ENCODE measurements at regions not wholly inside any gene's neighbourhood (a gene's known extent, or its start where the extent isn't known, plus 50 kb on each side); places are given as distances from the start of the nearest gene placed in this dataset.

GRCh38 chr6:4291453-4292403, 156.4 kb upstream of the ECI2 start:
- H3K27me3 ChIP-seq (replicated peaks in 2 of 5; ENCODE audit: control insufficient read depth in 4 of 5, insufficient read depth in 5 of 5, low read length in 4 of 5), result no peaks in the 10 kb centered on the region
- H3K27ac ChIP-seq (ENCODE audit: insufficient read depth in 1 of 2, low read depth in 1 of 2, low read length in 2 of 2, poor library complexity in 1 of 2, severe bottlenecking in 2 of 2), result no peak overlapping the region
- H3K4me1 ChIP-seq (ENCODE audit: control extremely low read depth in 1 of 4, control insufficient read depth in 4 of 4, insufficient read depth in 4 of 4, low read length in 3 of 4), result no peaks in the 10 kb centered on the region
- DNase-seq, result no peak
- H3K4me3 ChIP-seq (ENCODE audit: control insufficient read depth in 1 of 7, extremely low read depth in 1 of 7, insufficient read depth in 4 of 7, low read depth in 2 of 7, low read length in 6 of 7), result no peak overlapping the region
- H3K9me3 ChIP-seq (ENCODE audit: control extremely low read depth in 1 of 5, control insufficient read depth in 4 of 5, insufficient read depth in 2 of 5, low read depth in 1 of 5, low read length in 4 of 5), result no peaks in the 10 kb centered on the region
- POLR2A ChIA-PET, result no interaction called here
- WGBS (ENCODE audit: insufficient coverage), result 84% methylated on average over 4 of the region's 11 CpGs
- no peaks in the 10 kb centered on the region for H3K36me3 ChIP-seq (ENCODE audit: control insufficient read depth in 4 of 4, insufficient read depth in 4 of 4, low read length in 3 of 4)
- CTCF ChIA-PET, result no interaction called here

GRCh38 chr6:4289770-4290320, 154.5 kb upstream of the ECI2 start:
- ChIA-PET CTCF (no interaction called here), POLR2A (no interaction called here)
- Histone ChIP-seq H3K9me3 (ENCODE audit: control extremely low read depth in 1 of 5, control insufficient read depth in 4 of 5, insufficient read depth in 2 of 5, low read depth in 1 of 5, low read length in 4 of 5) (no peaks in the 10 kb centered on the region), H3K27ac (ENCODE audit: insufficient read depth in 1 of 2, low read depth in 1 of 2, low read length in 2 of 2, poor library complexity in 1 of 2, severe bottlenecking in 2 of 2) (no peak overlapping the region), H3K4me3 (ENCODE audit: control insufficient read depth in 1 of 7, extremely low read depth in 1 of 7, insufficient read depth in 4 of 7, low read depth in 2 of 7, low read length in 6 of 7) (no peak overlapping the region), H3K36me3 (ENCODE audit: control insufficient read depth in 4 of 4, insufficient read depth in 4 of 4, low read length in 3 of 4) (no peaks in the 10 kb centered on the region), H3K27me3 (replicated peaks in 2 of 5; ENCODE audit: control insufficient read depth in 4 of 5, insufficient read depth in 5 of 5, low read length in 4 of 5) (no peaks in the 10 kb centered on the region), H3K4me1 (ENCODE audit: control extremely low read depth in 1 of 4, control insufficient read depth in 4 of 4, insufficient read depth in 4 of 4, low read length in 3 of 4) (no peaks in the 10 kb centered on the region)
- WGBS (ENCODE audit: insufficient coverage), result 80% methylated on average over 1 of the region's 4 CpGs
- DNase-seq, result no peak

- WGBS (ENCODE audit: insufficient coverage), result 82% methylated on average over 8 of the region's 11 CpGs
- H3K4me3 ChIP-seq (ENCODE audit: control insufficient read depth in 1 of 7, extremely low read depth in 1 of 7, insufficient read depth in 4 of 7, low read depth in 2 of 7, low read length in 6 of 7), result no peak overlapping the region
- POLR2A ChIA-PET, result no interaction called here
- DNase-seq, result no peak
- no peak overlapping the region for H3K27ac ChIP-seq (ENCODE audit: insufficient read depth in 1 of 2, low read depth in 1 of 2, low read length in 2 of 2, poor library complexity in 1 of 2, severe bottlenecking in 2 of 2)
- CTCF ChIA-PET, result no interaction called here
- H3K4me1 ChIP-seq (ENCODE audit: control extremely low read depth in 1 of 4, control insufficient read depth in 4 of 4, insufficient read depth in 4 of 4, low read length in 3 of 4), result no peaks in the 10 kb centered on the region
- no peaks in the 10 kb centered on the region for H3K9me3 ChIP-seq (ENCODE audit: control extremely low read depth in 1 of 5, control insufficient read depth in 4 of 5, insufficient read depth in 2 of 5, low read depth in 1 of 5, low read length in 4 of 5)
- no peaks in the 10 kb centered on the region for H3K36me3 ChIP-seq (ENCODE audit: control insufficient read depth in 4 of 4, insufficient read depth in 4 of 4, low read length in 3 of 4)
- peaks cover 0 to 6% (median 0%) of the 10 kb centered on the region in 5 experiments for H3K27me3 ChIP-seq (replicated peaks in 2 of 5; ENCODE audit: control insufficient read depth in 4 of 5, insufficient read depth in 5 of 5, low read length in 4 of 5)
Measured at GRCh38 chr6:4287811-4288244, 152.5 kb upstream of the ECI2 start.

- H3K4me3 ChIP-seq (ENCODE audit: control insufficient read depth in 1 of 7, extremely low read depth in 1 of 7, insufficient read depth in 4 of 7, low read depth in 2 of 7, low read length in 6 of 7), result no peak overlapping the region
- CTCF ChIA-PET, result no interaction called here
- POLR2A ChIA-PET, result no interaction called here
- H3K27ac ChIP-seq (ENCODE audit: insufficient read depth in 1 of 2, low read depth in 1 of 2, low read length in 2 of 2, poor library complexity in 1 of 2, severe bottlenecking in 2 of 2), result no peak overlapping the region
- no peaks in the 10 kb centered on the region for H3K4me1 ChIP-seq (ENCODE audit: control extremely low read depth in 1 of 4, control insufficient read depth in 4 of 4, insufficient read depth in 4 of 4, low read length in 3 of 4)
- no peak for DNase-seq
- H3K9me3 ChIP-seq (ENCODE audit: control extremely low read depth in 1 of 5, control insufficient read depth in 4 of 5, insufficient read depth in 2 of 5, low read depth in 1 of 5, low read length in 4 of 5), result no peaks in the 10 kb centered on the region
- H3K36me3 ChIP-seq (ENCODE audit: control insufficient read depth in 4 of 4, insufficient read depth in 4 of 4, low read length in 3 of 4), result no peaks in the 10 kb centered on the region
- peaks cover 0 to 6% (median 0%) of the 10 kb centered on the region in 5 experiments for H3K27me3 ChIP-seq (replicated peaks in 2 of 5; ENCODE audit: control insufficient read depth in 4 of 5, insufficient read depth in 5 of 5, low read length in 4 of 5)
- WGBS (ENCODE audit: insufficient coverage), result 94% methylated on average over 7 of the region's 7 CpGs
Measured at GRCh38 chr6:4287372-4287771, 152.0 kb upstream of the ECI2 start.

- WGBS (ENCODE audit: insufficient coverage), result 82% methylated on average over 4 of the region's 4 CpGs
- H3K4me1 ChIP-seq (ENCODE audit: control extremely low read depth in 1 of 4, control insufficient read depth in 4 of 4, insufficient read depth in 4 of 4, low read length in 3 of 4), result peaks cover 0 to 8% (median 7%) of the 10 kb centered on the region in 4 experiments
- no peaks in the 10 kb centered on the region for H3K9me3 ChIP-seq (ENCODE audit: control extremely low read depth in 1 of 5, control insufficient read depth in 4 of 5, insufficient read depth in 2 of 5, low read depth in 1 of 5, low read length in 4 of 5)
- peaks cover 0 to 18% (median 11%) of the 10 kb centered on the region in 5 experiments for H3K27me3 ChIP-seq (replicated peaks in 2 of 5; ENCODE audit: control insufficient read depth in 4 of 5, insufficient read depth in 5 of 5, low read length in 4 of 5)
- H3K27ac ChIP-seq (ENCODE audit: insufficient read depth in 1 of 2, low read depth in 1 of 2, low read length in 2 of 2, poor library complexity in 1 of 2, severe bottlenecking in 2 of 2), result no peak overlapping the region
- ChIA-PET CTCF (interaction anchor here (2.0 kb wide), 1 partner anchor 653 kb away, joined by 9 read pairs; no protein-coding TSS in a partner anchor), POLR2A (interaction anchor here (0.6 kb wide), 1 partner anchor 549 kb away, joined by 3 read pairs; no protein-coding TSS in a partner anchor)
- no peak for DNase-seq
- no peaks in the 10 kb centered on the region for H3K36me3 ChIP-seq (ENCODE audit: control insufficient read depth in 4 of 4, insufficient read depth in 4 of 4, low read length in 3 of 4)
- H3K4me3 ChIP-seq (ENCODE audit: control insufficient read depth in 1 of 7, extremely low read depth in 1 of 7, insufficient read depth in 4 of 7, low read depth in 2 of 7, low read length in 6 of 7), result no peak overlapping the region
Measured at GRCh38 chr6:4282926-4283325, 147.6 kb upstream of the ECI2 start.

GRCh38 chr6:4281341-4282293, 146.2 kb upstream of the ECI2 start:
- Histone ChIP-seq H3K4me1 (ENCODE audit: control extremely low read depth in 1 of 4, control insufficient read depth in 4 of 4, insufficient read depth in 4 of 4, low read length in 3 of 4) (peaks cover 0 to 8% (median 7%) of the 10 kb centered on the region in 4 experiments), H3K27ac (ENCODE audit: insufficient read depth in 1 of 2, low read depth in 1 of 2, low read length in 2 of 2, poor library complexity in 1 of 2, severe bottlenecking in 2 of 2) (no peak overlapping the region), H3K36me3 (ENCODE audit: control insufficient read depth in 4 of 4, insufficient read depth in 4 of 4, low read length in 3 of 4) (no peaks in the 10 kb centered on the region), H3K4me3 (ENCODE audit: control insufficient read depth in 1 of 7, extremely low read depth in 1 of 7, insufficient read depth in 4 of 7, low read depth in 2 of 7, low read length in 6 of 7) (peak overlapping the region in 6 of 7 experiments; percentile 39 to 74 (median 60)), H3K9me3 (ENCODE audit: control extremely low read depth in 1 of 5, control insufficient read depth in 4 of 5, insufficient read depth in 2 of 5, low read depth in 1 of 5, low read length in 4 of 5) (no peaks in the 10 kb centered on the region), H3K27me3 (replicated peaks in 2 of 5; ENCODE audit: control insufficient read depth in 4 of 5, insufficient read depth in 5 of 5, low read length in 4 of 5) (peaks cover 0 to 18% (median 11%) of the 10 kb centered on the region in 5 experiments)
- peak; percentile 82 to 93 (median 88) for DNase-seq
- WGBS (ENCODE audit: insufficient coverage), result 30% methylated on average over 40 of the region's 46 CpGs
- ChIA-PET POLR2A (no interaction called here), CTCF (interaction anchor here (0.9 to 2.0 kb wide), 6 partner anchors 18 to 658 kb away, joined by 3 to 9 read pairs (median 3); no protein-coding TSS in a partner anchor)
